GM18520 (cell line): ENCODE measurements at regions not wholly inside any gene's neighbourhood (a gene's known extent, or its start where the extent isn't known, plus 50 kb on each side); places are given as distances from the start of the nearest gene placed in this dataset.
A peak's percentile ranks its signal among the peaks of the same experiment; 100 is the strongest.

Experiments used
- ATAC-seq: cut with Tn5 transposase; IDR thresholded peaks from one replicate; pipeline ENCODE4 v1.9.1; 2021; ENCODE audit not compliant: unreplicated experiment

DNA sequence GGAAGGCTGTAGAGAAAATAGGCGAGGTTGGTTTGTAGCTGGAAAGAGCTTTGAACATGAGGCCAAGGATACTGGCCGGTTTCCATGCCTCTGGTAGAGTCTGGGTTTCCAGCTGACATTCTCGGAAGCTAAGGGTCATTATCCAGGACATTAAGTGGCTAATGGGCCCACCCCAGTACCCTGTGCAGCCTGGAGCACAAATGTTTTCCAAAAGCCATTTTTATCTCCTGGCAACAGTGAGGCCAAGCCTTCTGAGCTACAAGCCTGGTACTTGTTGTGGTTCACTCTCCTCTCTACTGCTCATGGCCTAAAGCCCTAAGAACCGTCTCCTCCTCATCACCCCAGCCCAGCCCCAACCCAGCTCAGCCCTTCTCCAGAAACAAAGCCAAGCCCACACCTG, 122.9 kb downstream of the DMRTA2 start:
- ATAC-seq: no peak

- no peak for ATAC-seq
Measured at GRCh38 chr1:50295566-50295965, 127.7 kb downstream of the DMRTA2 start.

- no peak for ATAC-seq
Measured at GRCh38 chr1:50292276-50292675, 131.0 kb downstream of the DMRTA2 start.

DNA sequence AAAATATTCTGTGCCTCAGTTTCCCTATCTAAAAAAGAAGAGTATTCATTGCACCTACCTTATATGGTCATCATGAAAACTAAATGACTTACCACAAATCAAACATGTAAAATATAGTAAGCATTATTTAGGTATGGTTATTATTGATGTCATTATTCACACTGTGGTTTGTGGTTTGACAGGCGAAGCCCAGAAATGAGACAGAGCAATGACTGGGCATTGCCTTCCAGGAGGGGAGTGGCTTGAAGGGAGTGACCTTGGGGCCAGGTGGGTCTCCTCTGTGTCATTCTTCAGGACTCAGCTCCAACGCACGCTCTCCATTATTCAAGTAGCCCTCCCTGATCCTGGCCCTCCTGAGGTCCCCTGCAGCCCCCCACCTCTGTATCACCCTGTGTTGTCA, 133.7 kb downstream of the DMRTA2 start:
- peak; percentile 99 for ATAC-seq

GRCh38 chr1:50285994-50286393, 137.2 kb downstream of the DMRTA2 start:
- ATAC-seq: no peak

DNA sequence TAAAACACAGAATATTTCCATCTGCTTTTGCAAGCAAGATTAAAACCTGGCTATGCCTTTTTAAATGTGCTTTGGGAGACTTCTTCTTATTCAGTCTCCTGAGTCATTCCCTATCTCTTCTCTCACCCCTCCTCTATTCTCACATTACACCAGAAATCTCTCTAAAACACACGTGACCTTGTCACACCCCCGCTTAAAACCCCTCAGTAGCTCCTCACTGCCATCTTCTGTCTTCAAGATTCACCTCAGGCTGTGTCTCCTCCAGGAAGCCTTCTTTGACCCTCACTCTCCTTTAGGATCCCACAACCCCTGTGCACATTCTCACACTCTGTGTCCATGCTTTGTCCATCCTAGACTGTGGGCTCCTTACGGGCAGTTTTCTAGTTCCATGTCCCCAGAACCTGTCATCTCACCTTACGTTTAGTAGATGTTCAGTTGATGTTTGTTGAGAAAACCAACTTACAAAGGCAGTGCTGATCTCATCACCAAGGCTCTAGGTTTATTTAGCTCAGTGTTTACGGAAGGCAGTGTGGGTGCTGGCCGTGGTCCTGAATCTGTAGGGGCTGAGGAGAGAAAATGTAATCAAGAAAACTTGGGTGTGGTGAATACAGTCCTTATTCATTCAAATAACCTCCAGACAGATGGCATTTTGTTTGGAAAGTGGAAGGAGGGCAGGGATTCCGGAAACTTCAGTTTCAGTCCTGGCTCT, 143.5 kb downstream of the DMRTA2 start:
- no peak for ATAC-seq

DNA sequence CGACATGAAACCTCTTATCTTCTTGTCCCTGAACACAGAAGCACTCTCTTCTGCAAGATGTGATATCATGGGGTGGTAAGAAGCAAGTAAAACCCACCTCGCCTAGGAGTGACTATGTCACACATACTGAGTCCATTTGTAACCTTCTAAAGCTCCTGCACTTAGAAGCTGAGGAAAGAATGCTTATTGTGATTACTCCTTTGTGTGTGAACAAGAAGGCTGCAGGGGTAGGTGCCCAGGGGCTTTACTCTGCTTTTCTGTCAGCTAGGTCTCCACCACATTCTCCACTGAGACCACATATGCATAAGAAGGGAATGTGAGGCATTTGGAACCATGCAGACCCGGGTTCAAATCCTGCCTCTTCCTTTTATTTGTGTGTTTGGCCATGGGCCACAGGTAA, 144.3 kb downstream of the DMRTA2 start:
- no peak for ATAC-seq

DNA sequence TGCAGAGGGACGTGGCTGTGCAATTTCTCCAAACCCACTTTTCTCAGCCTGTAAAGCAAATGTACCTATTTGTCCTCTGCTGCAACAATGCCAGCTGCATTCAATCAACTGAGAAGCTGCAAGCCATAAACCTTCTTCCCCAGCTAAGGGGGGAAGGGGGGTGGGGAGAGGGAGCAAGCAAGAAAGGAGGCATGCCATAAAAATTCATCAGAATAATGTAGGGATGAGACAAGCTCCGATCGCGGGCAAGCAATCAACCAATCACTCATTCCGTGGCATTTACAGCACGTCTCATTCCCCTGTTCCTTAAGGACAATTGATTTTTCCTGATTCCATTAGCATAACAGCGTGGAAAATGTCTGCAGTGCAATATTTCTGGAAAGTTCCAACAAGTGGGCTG, 144.8 kb downstream of the DMRTA2 start:
- ATAC-seq: no peak

GRCh38 chr1:50275566-50275965, 147.7 kb downstream of the DMRTA2 start:
- ATAC-seq: no peak

DNA sequence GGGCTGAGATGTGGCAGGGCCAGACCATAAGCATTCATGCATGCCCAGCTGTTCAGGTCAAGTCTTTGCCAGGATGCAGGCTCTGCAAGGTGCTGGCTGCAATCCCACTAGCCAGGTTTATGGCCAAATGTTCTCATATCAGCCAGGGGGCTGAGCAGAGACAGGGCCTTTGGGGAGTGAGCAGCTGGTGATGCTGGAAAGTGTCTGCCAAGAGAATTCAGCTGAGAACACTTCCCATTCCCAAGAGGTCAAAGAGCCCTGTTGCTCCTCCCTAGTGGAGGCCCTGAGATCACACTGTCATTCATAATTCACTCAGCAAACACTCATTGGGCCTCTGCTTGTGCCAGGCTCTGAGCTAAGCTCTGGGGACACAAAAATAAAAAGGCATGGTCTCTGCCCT, 150.3 kb downstream of the DMRTA2 start:
- no peak for ATAC-seq

DNA sequence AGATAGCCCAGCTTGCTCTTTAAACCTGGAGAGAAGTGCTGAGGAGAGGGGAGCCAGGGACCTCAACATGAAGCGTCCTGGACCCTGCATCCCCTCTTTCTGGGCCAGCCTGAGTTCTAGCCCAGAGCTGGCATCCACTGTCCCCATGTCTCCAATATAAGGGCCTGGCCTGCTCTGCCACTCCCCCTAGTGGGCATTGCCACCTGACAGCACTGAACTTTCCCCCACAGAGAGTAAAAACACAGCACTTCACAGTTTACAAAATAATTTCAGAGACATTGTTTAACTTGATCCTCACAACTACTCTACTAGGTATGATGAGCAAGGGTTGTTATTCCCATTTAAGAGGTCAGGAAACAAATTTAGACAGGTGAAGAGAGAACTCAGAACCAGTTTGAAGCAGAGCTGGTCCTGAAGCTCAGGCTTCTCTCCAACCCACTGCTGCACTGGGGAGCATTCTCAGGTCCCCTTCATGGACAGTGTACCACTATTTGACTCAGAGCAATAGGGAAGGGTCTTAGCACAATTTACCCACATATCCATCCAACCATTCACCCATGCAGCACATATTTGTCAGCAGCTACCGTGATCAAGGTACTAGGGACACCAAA, 151.2 kb downstream of the DMRTA2 start:
- no peak for ATAC-seq

DNA sequence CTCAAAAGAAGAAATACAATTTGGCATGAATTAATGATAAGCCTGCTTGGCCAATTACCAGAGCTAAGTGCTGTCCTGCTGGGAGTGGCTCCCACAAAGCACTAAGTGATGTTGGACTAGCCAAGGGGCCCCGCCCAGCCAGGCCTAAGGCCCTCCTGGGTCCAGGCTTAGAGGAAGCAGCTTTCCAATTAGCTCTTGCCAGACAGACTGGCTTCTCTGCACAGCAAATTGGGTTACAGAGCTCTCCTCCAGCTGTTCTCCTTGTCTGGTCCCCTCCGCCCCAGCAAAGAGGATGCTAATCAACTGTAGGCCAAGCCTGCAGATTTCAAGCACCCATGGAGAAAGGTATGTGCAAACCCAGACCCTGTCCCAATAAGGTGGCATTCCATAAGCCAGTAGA, 151.9 kb downstream of the DMRTA2 start:
- ATAC-seq: no peak

DNA sequence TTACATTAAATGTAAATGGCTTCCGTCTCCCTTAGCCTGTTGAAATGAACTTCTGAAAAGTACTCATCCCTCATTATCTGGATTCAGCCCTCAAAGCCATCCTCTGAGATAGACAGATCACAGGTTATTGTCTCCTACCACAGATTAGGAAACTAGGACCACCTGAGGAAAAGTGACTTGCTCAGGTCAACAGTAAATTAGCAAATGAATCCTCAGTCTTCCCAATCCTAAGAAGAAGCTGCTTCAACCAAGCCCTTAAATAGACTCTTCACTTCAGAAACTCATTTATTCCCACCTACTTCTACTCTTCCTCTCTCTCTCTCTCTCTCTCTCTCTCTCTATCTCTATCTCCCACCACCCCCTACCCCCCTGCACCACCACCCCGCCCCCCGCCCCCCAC, 152.3 kb downstream of the DMRTA2 start:
- ATAC-seq: no peak

DNA sequence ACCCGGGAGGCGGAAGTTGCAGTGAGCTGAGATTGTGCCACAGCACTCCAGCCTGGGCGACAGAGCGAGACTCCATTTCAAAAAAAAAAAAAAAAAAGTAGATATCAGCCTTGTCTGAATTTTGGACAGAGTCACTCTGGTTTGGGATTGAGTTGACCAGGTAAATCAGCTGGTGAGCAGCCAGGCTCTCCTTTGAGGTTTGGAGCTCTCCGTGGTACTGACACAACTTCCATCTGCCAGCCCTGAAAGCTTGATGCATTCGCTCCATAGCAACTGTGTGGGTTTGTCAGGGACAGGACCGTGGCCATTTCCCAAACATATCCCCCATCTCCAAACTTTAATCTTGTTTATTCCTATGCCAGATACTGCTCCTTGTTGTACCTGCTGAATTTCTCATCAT, 155.2 kb downstream of the DMRTA2 start:
- ATAC-seq: no peak

DNA sequence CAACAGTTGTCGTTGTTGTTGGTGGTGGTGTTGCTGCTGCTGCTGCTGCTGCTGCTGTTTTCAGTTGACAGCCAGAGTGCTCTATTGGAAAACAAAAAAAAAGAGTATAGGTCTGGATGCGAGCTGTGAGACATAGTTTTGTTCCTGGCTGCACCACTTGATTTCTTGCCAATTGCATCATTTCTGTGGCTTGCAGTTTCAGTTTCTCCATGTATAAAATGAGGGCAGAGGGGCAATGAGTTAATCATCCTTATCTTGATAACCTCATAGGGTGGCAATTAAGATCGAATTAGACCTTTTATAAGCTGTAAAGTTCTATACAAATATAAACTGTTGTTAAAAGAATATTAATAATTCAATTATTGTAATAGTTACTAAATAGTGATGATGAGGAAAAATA, 156.7 kb downstream of the DMRTA2 start:
- no peak for ATAC-seq

GRCh38 chr1:50265790-50266314, 157.1 kb downstream of the ELAVL4 start:
- no peak for ATAC-seq

- no peak for ATAC-seq
Measured at GRCh38 chr1:50264590-50264989, 155.9 kb downstream of the ELAVL4 start.

DNA sequence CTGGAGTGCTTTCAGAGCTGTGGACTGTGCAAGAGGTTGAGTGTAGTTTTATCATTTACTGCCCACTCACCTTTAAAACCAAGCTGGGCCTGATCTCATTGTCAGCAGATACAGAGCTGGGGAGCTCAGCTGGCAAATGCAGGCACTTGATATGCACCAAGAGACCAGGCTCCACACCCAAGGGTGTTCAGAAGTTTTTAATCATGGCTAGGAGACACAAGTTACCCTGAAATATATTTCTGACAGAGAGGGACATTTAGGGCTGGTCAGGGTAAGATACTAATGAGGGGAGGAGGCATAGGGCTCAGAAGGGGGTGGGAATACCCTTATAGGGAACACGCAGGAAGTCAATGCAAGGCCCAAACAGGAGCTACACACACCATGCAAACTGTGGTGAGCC, 153.7 kb downstream of the ELAVL4 start:
- ATAC-seq: no peak

DNA sequence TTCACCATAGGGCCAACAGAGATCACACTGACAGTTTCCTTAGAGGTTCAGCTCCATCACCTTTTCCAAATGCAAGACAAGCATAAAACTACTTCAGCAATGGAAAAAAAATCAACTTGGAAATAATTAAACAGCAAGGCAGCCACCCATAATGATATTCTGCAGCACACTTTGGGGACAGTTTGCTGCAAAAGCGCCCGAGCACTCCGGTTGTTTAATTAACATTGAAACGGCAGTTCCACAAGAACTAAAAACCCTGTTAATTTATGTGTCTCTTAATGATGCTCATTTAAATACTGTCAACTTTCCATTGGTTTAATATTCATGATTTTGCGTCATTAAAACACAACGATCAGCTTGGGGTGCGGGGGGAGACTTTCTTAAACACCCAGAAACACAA, 153.2 kb downstream of the ELAVL4 start:
- ATAC-seq: no peak

GRCh38 chr1:50257940-50258685, 149.4 kb downstream of the ELAVL4 start:
- ATAC-seq: no peak

DNA sequence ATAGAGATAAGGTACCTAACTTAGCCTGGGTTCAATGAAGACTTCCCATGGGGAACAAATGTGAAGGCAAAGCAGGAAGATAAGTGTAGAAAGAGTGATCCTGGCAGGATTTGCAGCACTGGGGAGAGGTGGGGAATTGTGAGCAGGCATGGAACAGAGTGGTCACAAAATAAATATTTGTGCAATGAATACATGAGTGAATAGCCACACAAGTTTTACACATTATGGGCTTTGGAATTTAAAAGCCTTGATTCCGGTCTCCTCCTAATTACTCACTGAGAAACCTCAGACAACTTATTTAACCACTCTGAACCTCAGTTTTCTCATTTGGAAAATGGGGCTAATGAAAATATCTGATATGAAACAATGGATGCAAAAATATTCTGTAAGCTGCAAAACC, 148.3 kb downstream of the ELAVL4 start:
- no peak for ATAC-seq
